ENCODE measurements at regions not wholly inside any gene's neighbourhood (a gene's known extent, or its start where the extent isn't known, plus 50 kb on each side); places are given as distances from the start of the nearest gene placed in this dataset.

GRCh38 chr9:26243029-26243697 is 564.9 kb upstream of the TUSC1 start:
- no peaks in the 10 kb centered on the region for H3K79me2 ChIP-seq (ENCODE audit: insufficient read depth, low read depth, low read length)
- H3K9me3 ChIP-seq (ENCODE audit: low read length) = no peaks in the 10 kb centered on the region
- H3K36me3 ChIP-seq (ENCODE audit: insufficient read depth, low read length) = no peaks in the 10 kb centered on the region
- H3K4me3 ChIP-seq (ENCODE audit: low read depth, low read length, poor library complexity, severe bottlenecking) = no peak overlapping the region
- intact Hi-C loops (cut with micrococcal nuclease; ENCODE audit: unreplicated experiment) = no loop called here
- ChIA-PET POLR2A (no interaction called here), CTCF (ENCODE audit: unreplicated experiment) (no interaction called here)
- no peak overlapping the region for H3K4me2 ChIP-seq (ENCODE audit: low read length)
- no peak for DNase-seq (ENCODE audit: low spot score)
- no peaks in the 10 kb centered on the region for H3K9me2 ChIP-seq (ENCODE audit: insufficient read depth, low read length)
- H3K27ac ChIP-seq (ENCODE audit: low read depth, low read length, poor library complexity, severe bottlenecking) = no peak overlapping the region
- BruUV-seq (replicated peaks) = no TSS peak
- no peak for TF ChIP-seq EZH2phosphoT487 (IDR thresholded peaks at IDR 0.05; ENCODE audit: borderline replicate concordance, low read depth, low read length)
- no peak for TF ChIP-seq CTCF (conservative IDR thresholded peaks at IDR 0.05; ENCODE audit: low read length)
- no peak overlapping the region for H2AFZ ChIP-seq (ENCODE audit: low read length)
- H3K4me1 ChIP-seq (ENCODE audit: insufficient read depth, low read length, poor library complexity, severe bottlenecking) = no peaks in the 10 kb centered on the region
- no peaks in the 10 kb centered on the region for H4K20me1 ChIP-seq (ENCODE audit: insufficient read depth, low read length)

- intact Hi-C loops (cut with micrococcal nuclease; ENCODE audit: unreplicated experiment) = no loop called here
- POLR2A ChIA-PET = interaction anchor here (0.6 kb wide), 1 partner anchor 135 kb away, joined by 3 read pairs; no protein-coding TSS in a partner anchor
- TF ChIP-seq CTCF (conservative IDR thresholded peaks at IDR 0.05; ENCODE audit: low read length) = no peak
- TF ChIP-seq EZH2phosphoT487 (IDR thresholded peaks at IDR 0.05; ENCODE audit: borderline replicate concordance, low read depth, low read length) = no peak
- no peak overlapping the region for H3K4me3 ChIP-seq (ENCODE audit: low read depth, low read length, poor library complexity, severe bottlenecking)
- no peaks in the 10 kb centered on the region for H4K20me1 ChIP-seq (ENCODE audit: insufficient read depth, low read length)
- no peak for DNase-seq (ENCODE audit: low spot score)
- H2AFZ ChIP-seq (ENCODE audit: low read length) = no peak overlapping the region
- no peaks in the 10 kb centered on the region for H3K36me3 ChIP-seq (ENCODE audit: insufficient read depth, low read length)
- H3K4me2 ChIP-seq (ENCODE audit: low read length) = no peak overlapping the region
- no TSS peak for BruUV-seq (replicated peaks)
- no peaks in the 10 kb centered on the region for H3K79me2 ChIP-seq (ENCODE audit: insufficient read depth, low read depth, low read length)
- CTCF ChIA-PET (ENCODE audit: unreplicated experiment) = no interaction called here
- no peaks in the 10 kb centered on the region for H3K9me2 ChIP-seq (ENCODE audit: insufficient read depth, low read length)
- H3K4me1 ChIP-seq (ENCODE audit: insufficient read depth, low read length, poor library complexity, severe bottlenecking) = no peaks in the 10 kb centered on the region
- H3K27ac ChIP-seq (ENCODE audit: low read depth, low read length, poor library complexity, severe bottlenecking) = no peak overlapping the region
- no peaks in the 10 kb centered on the region for H3K9me3 ChIP-seq (ENCODE audit: low read length)
Measured at GRCh38 chr9:26240020-26240419, 561.8 kb upstream of the TUSC1 start.

GRCh38 chr9:26237256-26237655 is 559.0 kb upstream of the TUSC1 start:
- Histone ChIP-seq H3K4me2 (ENCODE audit: low read length) (no peak overlapping the region), H3K9me3 (ENCODE audit: low read length) (no peaks in the 10 kb centered on the region), H3K79me2 (ENCODE audit: insufficient read depth, low read depth, low read length) (no peaks in the 10 kb centered on the region), H3K36me3 (ENCODE audit: insufficient read depth, low read length) (no peaks in the 10 kb centered on the region), H3K27ac (ENCODE audit: low read depth, low read length, poor library complexity, severe bottlenecking) (no peak overlapping the region), H2AFZ (ENCODE audit: low read length) (no peak overlapping the region), H3K9me2 (ENCODE audit: insufficient read depth, low read length) (no peaks in the 10 kb centered on the region), H3K4me3 (ENCODE audit: low read depth, low read length, poor library complexity, severe bottlenecking) (no peak overlapping the region), H3K4me1 (ENCODE audit: insufficient read depth, low read length, poor library complexity, severe bottlenecking) (no peaks in the 10 kb centered on the region), H4K20me1 (ENCODE audit: insufficient read depth, low read length) (no peaks in the 10 kb centered on the region)
- ChIA-PET CTCF (ENCODE audit: unreplicated experiment) (no interaction called here), POLR2A (no interaction called here)
- intact Hi-C loops (cut with micrococcal nuclease; ENCODE audit: unreplicated experiment) = no loop called here
- no peak for DNase-seq (ENCODE audit: low spot score)
- TF ChIP-seq CTCF (conservative IDR thresholded peaks at IDR 0.05; ENCODE audit: low read length) = no peak
- no peak for TF ChIP-seq EZH2phosphoT487 (IDR thresholded peaks at IDR 0.05; ENCODE audit: borderline replicate concordance, low read depth, low read length)
- no TSS peak for BruUV-seq (replicated peaks)

Data from OCI-LY7 (cell line).